ENCODE measurements at regions not wholly inside any gene's neighbourhood (a gene's known extent, or its start where the extent isn't known, plus 50 kb on each side); places are given as distances from the start of the nearest gene placed in this dataset.
"Not testable (repeated sequence)": the region's sequence is repeated elsewhere in the genome, so short reads cannot be mapped to it uniquely, and the experiment has no call there.

DNA sequence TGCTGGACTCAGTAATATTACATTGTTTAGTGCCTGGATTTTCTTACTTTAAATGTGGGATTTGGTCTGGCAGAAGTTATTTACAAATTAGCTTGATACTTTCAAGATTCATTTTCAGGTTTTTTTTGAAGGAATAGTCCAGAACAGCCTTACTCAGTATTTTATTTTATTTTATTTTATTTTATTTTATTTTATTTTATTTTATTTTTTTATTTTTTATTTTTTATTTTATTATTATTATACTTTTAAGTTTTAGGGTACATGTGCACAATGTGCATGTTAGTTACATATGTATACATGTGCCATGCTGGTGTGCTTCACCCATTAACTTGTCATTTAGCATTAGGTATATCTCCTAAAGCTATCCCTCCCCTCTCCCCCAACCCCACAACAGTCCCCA lies 380.5 kb upstream of the FTMT start:
- H3K9ac ChIP-seq (ENCODE audit: low read depth, low read length); H3K27ac ChIP-seq (ENCODE audit: low read length); H3K36me3 ChIP-seq (ENCODE audit: insufficient read depth, low read depth, low read length); H3K9me3 ChIP-seq (ENCODE audit: insufficient read depth, low read depth, low read length); H3K4me3 ChIP-seq (ENCODE audit: low read length); H3K27me3 ChIP-seq (ENCODE audit: insufficient read depth, low read length); H3K4me1 ChIP-seq (ENCODE audit: insufficient read depth, low read length): not testable (repeated sequence)

DNA sequence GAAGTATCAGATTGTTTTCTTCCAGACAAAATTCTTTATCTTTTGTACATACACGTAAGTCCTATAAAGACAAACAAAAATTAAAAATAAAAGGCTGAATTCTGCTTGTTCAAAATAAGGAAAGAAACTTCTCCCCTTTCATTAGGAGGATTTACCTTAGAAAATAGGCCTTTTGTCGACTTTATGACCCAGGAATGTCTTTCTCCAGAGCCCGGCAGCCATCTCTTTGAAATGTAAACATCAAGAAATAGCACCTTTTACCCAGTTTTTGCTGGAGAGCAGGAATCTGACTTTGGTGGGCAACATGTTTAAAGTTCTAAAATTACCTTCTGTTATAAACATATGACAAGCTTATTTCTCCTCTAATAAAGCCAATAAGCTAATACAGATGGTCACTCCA lies 373.0 kb upstream of the FTMT start:
- H3K9ac ChIP-seq (ENCODE audit: low read depth, low read length), result no peak overlapping the region
- no peaks in the 10 kb centered on the region for H3K36me3 ChIP-seq (ENCODE audit: insufficient read depth, low read depth, low read length)
- no peaks in the 10 kb centered on the region for H3K27me3 ChIP-seq (ENCODE audit: insufficient read depth, low read length)
- no peaks in the 10 kb centered on the region for H3K9me3 ChIP-seq (ENCODE audit: insufficient read depth, low read depth, low read length)
- peaks cover 17% of the 10 kb centered on the region; the same call in 1 of the 2 replicates for H3K4me1 ChIP-seq (ENCODE audit: insufficient read depth, low read length)
- peak overlapping the region; percentile 2 for H3K27ac ChIP-seq (ENCODE audit: low read length)
- 0 out of 2 replicates have a peak overlapping the region, but pooled peaks have one; percentile 7 for H3K4me3 ChIP-seq (ENCODE audit: low read length)

DNA sequence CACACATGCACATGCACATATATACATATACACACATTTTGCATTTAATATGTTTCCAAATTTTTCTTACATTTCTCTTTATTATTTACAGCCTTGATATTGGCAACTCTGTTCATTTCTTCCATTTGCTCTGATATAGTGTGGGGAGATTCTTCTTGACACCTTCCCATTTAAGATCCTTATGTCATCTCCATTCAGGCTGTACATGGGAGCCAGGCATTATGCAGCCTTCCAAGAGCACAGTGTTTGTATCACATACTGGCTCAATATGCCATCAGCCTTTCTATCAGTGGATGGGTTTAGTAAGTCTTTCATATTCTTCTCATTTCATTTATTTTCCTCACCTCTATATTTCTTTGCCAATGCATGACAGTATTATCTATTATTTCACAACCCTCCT lies 372.3 kb upstream of the FTMT start:
- Histone ChIP-seq H3K36me3 (ENCODE audit: insufficient read depth, low read depth, low read length) (no peaks in the 10 kb centered on the region), H3K27me3 (ENCODE audit: insufficient read depth, low read length) (no peaks in the 10 kb centered on the region), H3K4me3 (ENCODE audit: low read length) (no peak overlapping the region), H3K9me3 (ENCODE audit: insufficient read depth, low read depth, low read length) (no peaks in the 10 kb centered on the region), H3K9ac (ENCODE audit: low read depth, low read length) (no peak overlapping the region), H3K27ac (ENCODE audit: low read length) (peak overlapping the region; percentile 2), H3K4me1 (ENCODE audit: insufficient read depth, low read length) (peaks cover 17% of the 10 kb centered on the region; the same call in 1 of the 2 replicates)

DNA sequence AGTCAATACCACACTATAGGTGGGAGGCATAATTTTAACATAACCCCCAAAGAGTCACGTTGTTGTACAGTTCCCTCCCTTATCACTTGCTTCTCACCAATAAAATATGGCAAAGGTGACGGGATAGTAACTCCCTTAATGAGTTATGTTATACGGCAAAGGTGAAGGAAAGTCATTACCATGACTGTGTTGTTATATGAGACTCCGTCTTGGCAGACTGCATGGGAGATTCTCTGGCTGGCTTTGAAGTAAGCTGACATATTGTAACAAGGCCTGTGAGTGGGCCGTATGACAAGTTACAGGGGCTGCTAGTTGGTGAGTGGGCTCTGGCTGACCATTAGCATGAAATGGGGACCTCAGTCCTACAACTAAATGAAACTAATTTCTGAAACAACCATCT lies 366.4 kb upstream of the FTMT start:
- no peaks in the 10 kb centered on the region for H3K4me1 ChIP-seq (ENCODE audit: insufficient read depth, low read length)
- no peaks in the 10 kb centered on the region for H3K27me3 ChIP-seq (ENCODE audit: insufficient read depth, low read length)
- no peaks in the 10 kb centered on the region for H3K36me3 ChIP-seq (ENCODE audit: insufficient read depth, low read depth, low read length)
- H3K9me3 ChIP-seq (ENCODE audit: insufficient read depth, low read depth, low read length), result no peaks in the 10 kb centered on the region
- no peak overlapping the region for H3K4me3 ChIP-seq (ENCODE audit: low read length)
- H3K9ac ChIP-seq (ENCODE audit: low read depth, low read length), result no peak overlapping the region
- no peak overlapping the region for H3K27ac ChIP-seq (ENCODE audit: low read length)

DNA sequence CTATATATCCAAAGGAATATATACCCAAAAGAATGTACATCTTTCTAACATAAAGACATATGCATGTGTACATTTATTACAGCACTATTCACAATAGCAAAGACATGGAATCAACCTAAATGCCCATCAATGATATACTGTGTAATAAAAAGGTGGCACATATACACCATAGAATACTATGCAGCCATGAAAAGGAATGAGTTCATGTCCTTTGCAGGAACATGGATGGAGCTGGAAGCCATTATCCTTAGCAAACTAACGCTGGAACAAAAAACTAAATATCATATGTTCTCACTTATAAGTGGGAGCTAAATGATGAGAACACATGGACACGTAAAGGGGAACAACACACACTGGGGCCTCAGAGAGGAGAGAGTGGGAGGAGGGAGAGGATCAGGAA lies 365.7 kb upstream of the FTMT start:
- not testable (repeated sequence) for H3K36me3 ChIP-seq (ENCODE audit: insufficient read depth, low read depth, low read length); H3K4me3 ChIP-seq (ENCODE audit: low read length); H3K9ac ChIP-seq (ENCODE audit: low read depth, low read length); H3K4me1 ChIP-seq (ENCODE audit: insufficient read depth, low read length); H3K27ac ChIP-seq (ENCODE audit: low read length); H3K27me3 ChIP-seq (ENCODE audit: insufficient read depth, low read length); H3K9me3 ChIP-seq (ENCODE audit: insufficient read depth, low read depth, low read length)

DNA sequence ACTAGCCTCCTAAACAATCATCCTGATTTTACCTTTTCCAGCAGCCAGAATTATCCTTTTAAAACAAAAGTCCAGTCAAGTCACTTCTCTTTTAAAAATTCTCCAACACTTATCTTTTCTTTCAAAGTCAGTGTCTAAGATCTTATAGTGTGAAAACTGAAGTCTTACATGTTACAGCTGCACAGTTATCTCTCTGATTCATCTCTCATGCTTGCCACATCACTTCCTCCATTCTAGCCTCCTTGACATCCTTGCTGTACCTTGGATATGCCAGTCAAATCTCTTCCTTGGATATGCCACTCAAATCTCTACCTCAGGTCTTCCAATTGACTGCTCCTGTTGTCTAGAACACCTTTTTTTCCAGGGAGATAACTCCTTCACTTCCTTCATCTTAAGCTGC lies 361.7 kb upstream of the FTMT start:
- Histone ChIP-seq H3K4me1 (ENCODE audit: insufficient read depth, low read length) (no peaks in the 10 kb centered on the region), H3K27me3 (ENCODE audit: insufficient read depth, low read length) (no peaks in the 10 kb centered on the region), H3K9ac (ENCODE audit: low read depth, low read length) (no peak overlapping the region), H3K27ac (ENCODE audit: low read length) (no peak overlapping the region), H3K9me3 (ENCODE audit: insufficient read depth, low read depth, low read length) (no peaks in the 10 kb centered on the region), H3K36me3 (ENCODE audit: insufficient read depth, low read depth, low read length) (no peaks in the 10 kb centered on the region), H3K4me3 (ENCODE audit: low read length) (no peak overlapping the region)

DNA sequence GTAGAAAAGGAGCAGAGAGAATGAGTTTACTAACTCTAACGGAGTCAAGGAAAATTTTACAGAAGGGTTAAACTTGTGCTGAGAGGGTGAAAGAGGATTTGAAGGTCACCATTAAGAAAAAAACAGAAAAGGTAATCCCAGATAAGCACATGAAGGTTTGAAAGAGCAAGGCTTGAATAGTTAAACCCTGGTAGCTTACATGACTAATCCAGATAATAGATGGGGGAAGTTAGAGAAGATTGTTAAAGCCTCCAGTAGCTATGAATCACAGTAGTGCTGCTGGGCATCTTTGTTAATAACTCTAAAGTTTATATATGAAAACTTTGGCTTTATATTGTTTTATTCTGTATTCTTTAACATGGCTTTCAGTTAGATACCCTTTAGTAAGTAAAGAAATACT lies 354.5 kb upstream of the FTMT start:
- no peaks in the 10 kb centered on the region for H3K9me3 ChIP-seq (ENCODE audit: insufficient read depth, low read depth, low read length)
- H3K4me1 ChIP-seq (ENCODE audit: insufficient read depth, low read length), result peaks cover 8% of the 10 kb centered on the region; the same call in 1 of the 2 replicates
- H3K27ac ChIP-seq (ENCODE audit: low read length), result no peak overlapping the region
- H3K4me3 ChIP-seq (ENCODE audit: low read length), result no peak overlapping the region
- H3K9ac ChIP-seq (ENCODE audit: low read depth, low read length), result no peak overlapping the region
- H3K27me3 ChIP-seq (ENCODE audit: insufficient read depth, low read length), result no peaks in the 10 kb centered on the region
- no peaks in the 10 kb centered on the region for H3K36me3 ChIP-seq (ENCODE audit: insufficient read depth, low read depth, low read length)

DNA sequence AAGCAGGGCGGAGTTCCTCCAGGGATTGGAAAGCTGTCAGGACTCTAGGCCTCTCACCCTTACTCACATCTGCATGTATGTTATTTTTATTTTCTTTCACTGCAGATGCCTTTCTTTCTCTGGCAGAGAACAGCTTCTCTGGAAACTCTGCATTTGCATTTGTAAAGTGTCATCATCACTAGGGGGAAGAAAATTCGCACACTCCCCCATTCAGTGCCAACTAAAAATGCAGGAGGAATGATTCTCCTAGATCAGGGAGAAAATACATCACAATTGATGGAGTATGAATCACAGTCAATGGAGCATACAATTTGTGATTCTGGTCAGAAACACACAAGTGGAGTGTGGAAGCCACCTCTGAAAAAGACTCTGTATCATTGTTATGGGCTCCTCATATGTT lies 351.4 kb upstream of the FTMT start:
- H3K4me1 ChIP-seq (ENCODE audit: insufficient read depth, low read length), result peaks cover 19% of the 10 kb centered on the region; the same call in 1 of the 2 replicates
- H3K9me3 ChIP-seq (ENCODE audit: insufficient read depth, low read depth, low read length), result no peaks in the 10 kb centered on the region
- no peaks in the 10 kb centered on the region for H3K36me3 ChIP-seq (ENCODE audit: insufficient read depth, low read depth, low read length)
- no peak overlapping the region for H3K9ac ChIP-seq (ENCODE audit: low read depth, low read length)
- no peak overlapping the region for H3K27ac ChIP-seq (ENCODE audit: low read length)
- H3K27me3 ChIP-seq (ENCODE audit: insufficient read depth, low read length), result no peaks in the 10 kb centered on the region
- H3K4me3 ChIP-seq (ENCODE audit: low read length), result no peak overlapping the region

DNA sequence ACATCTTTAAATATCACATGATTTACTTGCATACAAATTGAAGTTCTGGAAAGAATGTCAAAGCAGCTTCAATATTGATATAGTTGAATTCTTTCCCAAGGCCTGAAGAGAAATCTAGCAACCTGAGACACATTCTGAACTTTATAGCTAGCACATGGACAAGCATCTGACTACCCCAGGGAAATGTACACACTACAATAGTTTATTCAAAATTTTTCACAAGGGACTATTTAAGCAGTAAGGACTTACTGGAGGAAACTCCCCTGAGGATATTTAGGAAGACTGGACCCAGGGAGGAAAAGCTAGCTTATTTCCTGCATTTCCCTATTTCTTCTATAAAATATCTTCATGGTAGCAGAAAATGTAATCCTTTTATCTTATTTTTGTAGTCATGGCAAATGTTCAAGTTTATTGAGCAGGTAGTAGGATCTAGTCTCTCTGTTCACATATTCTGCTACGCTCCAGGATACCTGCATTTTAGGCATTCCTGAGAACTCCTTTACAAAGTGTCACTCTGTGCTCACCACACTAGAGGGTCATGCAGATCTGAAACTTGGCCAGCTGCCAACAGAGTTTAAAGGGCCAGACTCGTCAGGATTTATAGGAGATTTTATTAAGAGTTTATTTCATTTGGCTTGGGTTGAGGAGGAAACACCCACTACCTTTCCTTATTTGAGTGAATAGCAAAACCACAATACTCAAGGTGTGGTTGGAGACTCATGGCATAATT lies 348.4 kb upstream of the FTMT start:
- H3K27me3 ChIP-seq (ENCODE audit: insufficient read depth, low read length), result no peaks in the 10 kb centered on the region
- no peak overlapping the region for H3K27ac ChIP-seq (ENCODE audit: low read length)

DNA sequence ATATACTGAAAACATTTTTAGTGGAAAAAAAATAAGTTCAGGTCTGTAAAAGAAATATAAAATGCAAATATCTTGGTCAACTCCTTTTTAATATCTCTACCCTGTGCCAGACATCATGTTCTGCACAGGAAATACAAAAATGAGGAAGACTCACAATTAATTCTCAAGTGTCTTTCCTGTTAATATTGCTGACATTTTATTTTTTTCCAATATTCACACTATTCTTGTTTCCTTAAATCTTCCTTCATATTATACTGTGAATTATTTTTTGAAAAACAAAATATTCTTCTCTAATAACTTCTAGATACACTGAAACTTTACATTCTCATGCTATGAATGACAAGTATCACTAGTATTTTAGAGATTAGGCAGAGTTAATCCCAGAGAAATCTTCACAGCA lies 334.7 kb upstream of the FTMT start:
- Histone ChIP-seq H3K27ac (ENCODE audit: low read length) (no peak overlapping the region), H3K9me3 (ENCODE audit: insufficient read depth, low read depth, low read length) (no peaks in the 10 kb centered on the region), H3K36me3 (ENCODE audit: insufficient read depth, low read depth, low read length) (no peaks in the 10 kb centered on the region), H3K4me1 (ENCODE audit: insufficient read depth, low read length) (no peaks in the 10 kb centered on the region; the same call in 1 of the 2 replicates), H3K4me3 (ENCODE audit: low read length) (no peak overlapping the region), H3K9ac (ENCODE audit: low read depth, low read length) (no peak overlapping the region), H3K27me3 (ENCODE audit: insufficient read depth, low read length) (no peaks in the 10 kb centered on the region)

More for the DNA sequence above, 348.4 kb upstream of the FTMT start:
- Histone ChIP-seq H3K9ac (ENCODE audit: low read depth, low read length) (no peak overlapping the region), H3K4me1 (ENCODE audit: insufficient read depth, low read length) (peaks cover 19% of the 10 kb centered on the region; the same call in 1 of the 2 replicates), H3K9me3 (ENCODE audit: insufficient read depth, low read depth, low read length) (no peaks in the 10 kb centered on the region), H3K4me3 (ENCODE audit: low read length) (no peak overlapping the region), H3K36me3 (ENCODE audit: insufficient read depth, low read depth, low read length) (no peaks in the 10 kb centered on the region)

DNA sequence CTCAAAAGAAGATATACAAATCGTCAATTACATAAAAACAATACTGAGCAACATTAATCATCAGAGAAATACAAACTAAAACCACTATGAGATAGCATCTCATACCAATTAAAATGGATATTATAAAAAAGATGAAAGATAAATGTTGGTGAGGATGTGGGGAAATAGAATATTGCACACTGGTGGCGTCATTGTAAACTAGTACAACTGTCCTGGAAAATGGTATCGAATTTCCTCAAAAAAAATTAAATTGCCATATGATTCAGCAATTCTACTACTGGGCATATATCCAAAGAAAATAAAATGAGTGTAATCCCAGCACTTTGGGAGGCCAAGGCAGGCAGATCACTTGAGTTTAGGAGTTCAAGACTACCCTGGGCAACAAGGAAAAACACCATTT lies 326.0 kb upstream of the FTMT start:
- Histone ChIP-seq H3K4me1 (ENCODE audit: insufficient read depth, low read length) (no peaks in the 10 kb centered on the region), H3K27me3 (ENCODE audit: insufficient read depth, low read length) (no peaks in the 10 kb centered on the region), H3K4me3 (ENCODE audit: low read length) (no peak overlapping the region), H3K9ac (ENCODE audit: low read depth, low read length) (no peak overlapping the region), H3K27ac (ENCODE audit: low read length) (no peak overlapping the region), H3K9me3 (ENCODE audit: insufficient read depth, low read depth, low read length) (no peaks in the 10 kb centered on the region), H3K36me3 (ENCODE audit: insufficient read depth, low read depth, low read length) (no peaks in the 10 kb centered on the region)

DNA sequence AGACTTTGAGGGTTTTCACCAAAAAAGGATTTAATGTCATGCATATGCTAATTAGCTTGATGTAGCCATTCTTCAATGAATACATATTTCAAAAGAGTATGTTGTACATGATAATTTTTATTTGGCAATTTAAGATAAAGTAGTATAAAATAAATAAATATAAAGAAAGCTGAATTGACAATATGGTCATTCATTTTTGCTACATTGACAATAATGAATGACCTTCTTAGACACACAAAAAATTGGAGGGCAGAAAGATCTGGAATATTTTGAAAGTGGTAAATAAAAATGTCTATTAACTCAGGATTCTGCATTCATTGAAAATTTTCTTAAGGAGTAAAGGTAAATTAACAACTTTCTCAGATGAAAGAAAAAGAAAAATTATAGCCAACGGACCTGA lies 324.8 kb upstream of the FTMT start:
- Histone ChIP-seq H3K27ac (ENCODE audit: low read length) (no peak overlapping the region), H3K27me3 (ENCODE audit: insufficient read depth, low read length) (no peaks in the 10 kb centered on the region), H3K4me1 (ENCODE audit: insufficient read depth, low read length) (no peaks in the 10 kb centered on the region), H3K9ac (ENCODE audit: low read depth, low read length) (no peak overlapping the region), H3K4me3 (ENCODE audit: low read length) (no peak overlapping the region), H3K9me3 (ENCODE audit: insufficient read depth, low read depth, low read length) (no peaks in the 10 kb centered on the region), H3K36me3 (ENCODE audit: insufficient read depth, low read depth, low read length) (no peaks in the 10 kb centered on the region)
